Natural killer cell (primary cell): ENCODE measurements at regions not wholly inside any gene's neighbourhood (a gene's known extent, or its start where the extent isn't known, plus 50 kb on each side); places are given as distances from the start of the nearest gene placed in this dataset.
"Not testable (repeated sequence)": the region's sequence is repeated elsewhere in the genome, so short reads cannot be mapped to it uniquely, and the experiment has no call there.

Source experiments
- ATAC-seq, 3 donors: fragments of 150-1000 bp in 2 of 3; fragments of 200-7000 bp in 1 of 3; cut with Tn5 transposase; 1 replicate in 1 of 3; 2 replicates in 2 of 3; pipeline ENCODE4 v1.10.0; 2021; ENCODE audit warnings: mild to moderate bottlenecking in 2 of 3, moderate library complexity in 2 of 3
- DNase-seq, 2 donors: peaks; one replicate each; pipeline versions ENCODE4 v3.0.0 to v3.0.0-alpha.2; 2013 to 2021; ENCODE audit warnings: mixed read lengths in 1 of 2
- H3K27ac ChIP-seq: one replicate; pipeline ENCODE4 v1.5.1; 2013; ENCODE audit warnings: mild to moderate bottlenecking, low read length
- H3K27me3 ChIP-seq: one replicate; pipeline ENCODE4 v1.6.1; 2013; ENCODE audit warnings: low read length; ENCODE audit not compliant: control insufficient read depth, insufficient read depth
- H3K36me3 ChIP-seq: one replicate; pipeline ENCODE4 v1.6.1; 2013; ENCODE audit warnings: low read length; ENCODE audit not compliant: control insufficient read depth, insufficient read depth
- H3K4me1 ChIP-seq: one replicate; pipeline ENCODE4 v1.6.1; 2013; ENCODE audit warnings: low read length; ENCODE audit not compliant: control insufficient read depth, insufficient read depth
- H3K4me3 ChIP-seq: one replicate; pipeline ENCODE4 v1.5.1; 2013; ENCODE audit warnings: low read length
- H3K9me3 ChIP-seq: one replicate; pipeline ENCODE4 v1.6.1; 2013; ENCODE audit warnings: low read length; ENCODE audit not compliant: control insufficient read depth, insufficient read depth
- H3K27ac Mint-ChIP-seq, 2 donors: one replicate each; pipeline ENCODE4 v1.8.0; 2022; ENCODE audit warnings: mild to moderate bottlenecking in 2 of 2, mixed read lengths in 2 of 2, moderate library complexity in 1 of 2
- H3K27me3 Mint-ChIP-seq, 2 donors: one replicate each; pipeline ENCODE4 v1.8.0; 2022; ENCODE audit warnings: low read depth in 2 of 2, mixed read lengths in 2 of 2
- H3K36me3 Mint-ChIP-seq: one replicate; pipeline ENCODE4 v1.8.0; 2022; ENCODE audit warnings: mixed read lengths
- H3K4me1 Mint-ChIP-seq, 2 donors: one replicate each; pipeline ENCODE4 v1.8.0; 2022; ENCODE audit warnings: mixed read lengths in 2 of 2
- H3K4me3 Mint-ChIP-seq: one replicate; pipeline ENCODE4 v1.8.0; 2022; ENCODE audit warnings: mild to moderate bottlenecking, moderate library complexity, mixed read lengths
- H3K9me3 Mint-ChIP-seq, 2 donors: one replicate each; pipeline ENCODE4 v1.8.0; 2022; ENCODE audit warnings: mixed read lengths in 2 of 2
- WGBS: methylation state at CpG from one replicate; pipeline ENCODE4 v1.1.7; 2013; ENCODE audit warnings: missing lambda C conversion rate; ENCODE audit not compliant: insufficient coverage; 5-methylcytosine and 5-hydroxymethylcytosine counted together
- intact Hi-C: fragments of 100-400 bp; cut with micrococcal nuclease; formaldehyde crosslinking; loops from one replicate; pipeline ENCODE4 v1.14.2; 2022
- TF ChIP-seq, protein P1 (sequence below): fragments of 200-600 bp; IDR thresholded peaks from one replicate; pipeline ENCODE4 v1.8.0; 2022; ENCODE audit warnings: antibody characterized with exemption

GRCh38 chr12:89825591-89826449 is 117.2 kb upstream of the ATP2B1 start:
- no peak for ATAC-seq

DNA sequence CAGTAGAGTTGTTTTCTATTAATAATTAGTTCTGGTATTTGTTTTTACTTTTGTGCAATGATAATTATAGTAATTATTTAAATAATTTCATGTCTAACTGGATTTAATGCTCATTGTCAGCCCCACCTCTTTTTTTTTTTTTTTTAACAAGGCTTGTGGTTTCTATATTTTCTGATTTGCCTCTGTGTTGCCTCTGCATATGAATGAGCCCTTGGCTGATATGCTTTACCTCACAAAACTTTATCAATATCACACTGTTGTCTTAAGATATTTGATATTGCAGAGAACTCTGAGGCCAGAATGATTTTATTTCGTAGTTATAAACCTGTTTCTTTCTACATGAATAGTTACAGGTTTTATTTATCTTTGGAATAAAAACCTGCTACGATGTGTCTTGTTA is 116.2 kb upstream of the ATP2B1 start:
- TF ChIP-seq, protein P1, sequence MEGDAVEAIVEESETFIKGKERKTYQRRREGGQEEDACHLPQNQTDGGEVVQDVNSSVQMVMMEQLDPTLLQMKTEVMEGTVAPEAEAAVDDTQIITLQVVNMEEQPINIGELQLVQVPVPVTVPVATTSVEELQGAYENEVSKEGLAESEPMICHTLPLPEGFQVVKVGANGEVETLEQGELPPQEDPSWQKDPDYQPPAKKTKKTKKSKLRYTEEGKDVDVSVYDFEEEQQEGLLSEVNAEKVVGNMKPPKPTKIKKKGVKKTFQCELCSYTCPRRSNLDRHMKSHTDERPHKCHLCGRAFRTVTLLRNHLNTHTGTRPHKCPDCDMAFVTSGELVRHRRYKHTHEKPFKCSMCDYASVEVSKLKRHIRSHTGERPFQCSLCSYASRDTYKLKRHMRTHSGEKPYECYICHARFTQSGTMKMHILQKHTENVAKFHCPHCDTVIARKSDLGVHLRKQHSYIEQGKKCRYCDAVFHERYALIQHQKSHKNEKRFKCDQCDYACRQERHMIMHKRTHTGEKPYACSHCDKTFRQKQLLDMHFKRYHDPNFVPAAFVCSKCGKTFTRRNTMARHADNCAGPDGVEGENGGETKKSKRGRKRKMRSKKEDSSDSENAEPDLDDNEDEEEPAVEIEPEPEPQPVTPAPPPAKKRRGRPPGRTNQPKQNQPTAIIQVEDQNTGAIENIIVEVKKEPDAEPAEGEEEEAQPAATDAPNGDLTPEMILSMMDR: no peak
- Histone ChIP-seq H3K4me3 (no peak overlapping the region), H3K4me1 (no peaks in the 10 kb centered on the region), H3K27ac (no peak overlapping the region), H3K36me3 (no peaks in the 10 kb centered on the region), H3K9me3 (no peaks in the 10 kb centered on the region), H3K27me3 (no peaks in the 10 kb centered on the region)
- H3K4me1 Mint-ChIP-seq: peaks cover 5 to 6% of the 10 kb centered on the region in 2 donors
- DNase-seq (no peak), ATAC-seq (no peak)
- H3K4me3 Mint-ChIP-seq: no peak overlapping the region
- intact Hi-C loops: no loop called here
- H3K27ac Mint-ChIP-seq: no peak overlapping the region
- H3K9me3 Mint-ChIP-seq: no peaks in the 10 kb centered on the region
- no CpG with 5 or more reads among the region's 2 CpGs for WGBS
- no peaks in the 10 kb centered on the region for H3K36me3 Mint-ChIP-seq
- H3K27me3 Mint-ChIP-seq: peaks cover 4 to 22% of the 10 kb centered on the region in 2 donors

More at GRCh38 chr12:89825591-89826449, 117.2 kb upstream of the ATP2B1 start:
- H3K27ac Mint-ChIP-seq: no peak overlapping the region
- Histone ChIP-seq H3K4me3 (no peak overlapping the region), H3K36me3 (no peaks in the 10 kb centered on the region), H3K9me3 (no peaks in the 10 kb centered on the region), H3K4me1 (no peaks in the 10 kb centered on the region), H3K27me3 (no peaks in the 10 kb centered on the region), H3K27ac (no peak overlapping the region)
- H3K9me3 Mint-ChIP-seq: no peaks in the 10 kb centered on the region
- no peaks in the 10 kb centered on the region for H3K36me3 Mint-ChIP-seq
- peak in 1 of 2 donors; percentile 39 for DNase-seq
- no peak overlapping the region for H3K4me3 Mint-ChIP-seq
- peaks cover 5 to 6% of the 10 kb centered on the region in 2 donors for H3K4me1 Mint-ChIP-seq
- 92% methylated on average over 6 of the region's 6 CpGs for WGBS
- TF ChIP-seq, protein P1: no peak
- intact Hi-C loops: no loop called here
- peaks cover 5 to 22% of the 10 kb centered on the region in 2 donors for H3K27me3 Mint-ChIP-seq

GRCh38 chr12:89822992-89823391 is 114.4 kb upstream of the ATP2B1 start:
- H3K9me3 ChIP-seq, H3K4me3 ChIP-seq, intact Hi-C loops, H3K27me3 ChIP-seq, H3K4me1 ChIP-seq, H3K36me3 ChIP-seq, H3K4me1 Mint-ChIP-seq, H3K27ac ChIP-seq, H3K27ac Mint-ChIP-seq, DNase-seq, ATAC-seq, H3K4me3 Mint-ChIP-seq, H3K9me3 Mint-ChIP-seq, H3K36me3 Mint-ChIP-seq: not testable (repeated sequence)
- 100% methylated on average over 1 of the region's 6 CpGs for WGBS
- peaks cover 3 to 17% of the 10 kb centered on the region in 2 donors for H3K27me3 Mint-ChIP-seq

GRCh38 chr12:89821896-89822295 is 113.3 kb upstream of the ATP2B1 start:
- ATAC-seq (no peak), DNase-seq (no peak)
- Histone ChIP-seq H3K4me3 (no peak overlapping the region), H3K27ac (no peak overlapping the region), H3K4me1 (no peaks in the 10 kb centered on the region), H3K27me3 (no peaks in the 10 kb centered on the region), H3K9me3 (no peaks in the 10 kb centered on the region), H3K36me3 (no peaks in the 10 kb centered on the region)
- Mint-ChIP-seq H3K36me3 (no peaks in the 10 kb centered on the region), H3K4me3 (no peak overlapping the region), H3K4me1 (peaks cover 5 to 6% of the 10 kb centered on the region in 2 donors), H3K9me3 (no peaks in the 10 kb centered on the region), H3K27me3 (peaks cover 3 to 24% of the 10 kb centered on the region in 2 donors), H3K27ac (no peak overlapping the region)
- TF ChIP-seq, protein P1: no peak
- intact Hi-C loops: no loop called here
